ENCODE measurements at regions not wholly inside any gene's neighbourhood (a gene's known extent, or its start where the extent isn't known, plus 50 kb on each side); places are given as distances from the start of the nearest gene placed in this dataset.

GRCh38 chr16:5851393-5851982 lies 753.9 kb upstream of the EEF2KMT start:
- TF ChIP-seq, protein P1, sequence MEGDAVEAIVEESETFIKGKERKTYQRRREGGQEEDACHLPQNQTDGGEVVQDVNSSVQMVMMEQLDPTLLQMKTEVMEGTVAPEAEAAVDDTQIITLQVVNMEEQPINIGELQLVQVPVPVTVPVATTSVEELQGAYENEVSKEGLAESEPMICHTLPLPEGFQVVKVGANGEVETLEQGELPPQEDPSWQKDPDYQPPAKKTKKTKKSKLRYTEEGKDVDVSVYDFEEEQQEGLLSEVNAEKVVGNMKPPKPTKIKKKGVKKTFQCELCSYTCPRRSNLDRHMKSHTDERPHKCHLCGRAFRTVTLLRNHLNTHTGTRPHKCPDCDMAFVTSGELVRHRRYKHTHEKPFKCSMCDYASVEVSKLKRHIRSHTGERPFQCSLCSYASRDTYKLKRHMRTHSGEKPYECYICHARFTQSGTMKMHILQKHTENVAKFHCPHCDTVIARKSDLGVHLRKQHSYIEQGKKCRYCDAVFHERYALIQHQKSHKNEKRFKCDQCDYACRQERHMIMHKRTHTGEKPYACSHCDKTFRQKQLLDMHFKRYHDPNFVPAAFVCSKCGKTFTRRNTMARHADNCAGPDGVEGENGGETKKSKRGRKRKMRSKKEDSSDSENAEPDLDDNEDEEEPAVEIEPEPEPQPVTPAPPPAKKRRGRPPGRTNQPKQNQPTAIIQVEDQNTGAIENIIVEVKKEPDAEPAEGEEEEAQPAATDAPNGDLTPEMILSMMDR (IDR thresholded peaks at IDR 0.05; ENCODE audit: extremely low read depth, missing control alignments), result no peak
- DNase-seq (ENCODE audit: low spot score), result no peak

- TF ChIP-seq, protein P1 (IDR thresholded peaks at IDR 0.05; ENCODE audit: extremely low read depth, missing control alignments), result no peak
- DNase-seq (ENCODE audit: low spot score), result no peak
Measured at GRCh38 chr16:5850632-5851392, 753.2 kb upstream of the EEF2KMT start.

DNA sequence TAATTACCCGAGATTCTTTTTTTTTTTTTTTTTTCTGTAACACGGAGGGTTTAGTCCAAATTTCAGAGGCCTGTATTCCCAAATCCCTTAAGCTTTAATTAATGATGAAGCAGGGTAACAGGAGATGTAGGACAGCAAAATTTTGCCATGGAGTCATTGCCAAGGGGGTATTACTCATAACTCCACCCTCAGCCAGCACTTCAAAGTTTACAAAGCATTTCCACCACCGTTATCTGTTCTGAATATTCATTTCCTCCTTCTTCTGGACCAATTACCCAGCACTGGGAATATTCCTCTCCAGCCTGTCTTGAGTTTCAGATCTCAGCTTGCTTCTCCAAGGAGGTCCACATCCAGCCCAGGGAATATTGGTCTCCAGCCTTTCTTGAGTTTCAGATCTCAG lies 747.5 kb upstream of the EEF2KMT start:
- DNase-seq (ENCODE audit: low spot score), result no peak
- TF ChIP-seq, protein P1 (IDR thresholded peaks at IDR 0.05; ENCODE audit: extremely low read depth, missing control alignments), result no peak

- DNase-seq (ENCODE audit: low spot score), result no peak
- TF ChIP-seq, protein P1 (IDR thresholded peaks at IDR 0.05; ENCODE audit: extremely low read depth, missing control alignments), result no peak
Measured at GRCh38 chr16:5841974-5842373, 744.4 kb upstream of the EEF2KMT start.

DNA sequence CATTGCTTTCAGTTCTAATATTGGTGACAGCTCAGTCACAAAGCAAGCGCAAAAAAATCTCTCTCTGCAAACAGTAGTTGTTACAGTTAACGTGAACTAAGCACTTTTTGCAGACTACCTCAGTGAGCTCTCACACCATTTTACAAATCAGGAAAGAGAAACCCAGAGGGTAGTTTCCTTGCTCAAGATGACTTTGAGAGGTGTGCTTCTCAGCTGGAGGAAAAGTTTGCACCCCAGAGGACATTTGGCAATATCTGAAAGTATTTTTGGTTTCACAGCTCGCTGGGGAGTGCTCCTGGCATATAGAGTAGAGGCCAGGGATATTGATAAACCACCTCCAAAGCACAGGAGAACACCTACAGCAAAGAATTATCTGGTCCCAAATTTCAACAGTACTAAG lies 741.1 kb upstream of the EEF2KMT start:
- TF ChIP-seq, protein P1 (IDR thresholded peaks at IDR 0.05; ENCODE audit: extremely low read depth, missing control alignments), result no peak
- no peak for DNase-seq (ENCODE audit: low spot score)

GRCh38 chr16:5838071-5838470 lies 740.5 kb upstream of the EEF2KMT start:
- no peak for DNase-seq (ENCODE audit: low spot score)
- TF ChIP-seq, protein P1 (IDR thresholded peaks at IDR 0.05; ENCODE audit: extremely low read depth, missing control alignments), result no peak

GRCh38 chr16:5837007-5837670 lies 739.5 kb upstream of the EEF2KMT start:
- TF ChIP-seq, protein P1 (IDR thresholded peaks at IDR 0.05; ENCODE audit: extremely low read depth, missing control alignments), result no peak
- DNase-seq (ENCODE audit: low spot score), result no peak

Measured in GM20000 (cell line).